ENCODE measurements at regions not wholly inside any gene's neighbourhood (a gene's known extent, or its start where the extent isn't known, plus 50 kb on each side); places are given as distances from the start of the nearest gene placed in this dataset.
"Not testable (repeated sequence)": the region's sequence is repeated elsewhere in the genome, so short reads cannot be mapped to it uniquely, and the experiment has no call there.

GRCh38 chr5:168085261-168086031 is 206.0 kb upstream of the WWC1 start:
- Mint-ChIP-seq H3K4me3 (no peak overlapping the region), H3K36me3 (no peaks in the 10 kb centered on the region), H3K27ac (no peak overlapping the region), H3K9me3 (peaks cover 4% of the 10 kb centered on the region), H3K27me3 (peaks cover 2% of the 10 kb centered on the region), H3K4me1 (no peaks in the 10 kb centered on the region)
- DNase-seq, result no peak

- Mint-ChIP-seq H3K4me1 (no peaks in the 10 kb centered on the region), H3K9me3 (peaks cover 4% of the 10 kb centered on the region), H3K27me3 (peaks cover 5% of the 10 kb centered on the region), H3K4me3 (no peak overlapping the region), H3K27ac (no peak overlapping the region), H3K36me3 (no peaks in the 10 kb centered on the region)
- DNase-seq, result no peak
Measured at GRCh38 chr5:168086104-168086610, 205.3 kb upstream of the WWC1 start.

- Mint-ChIP-seq H3K4me1 (no peaks in the 10 kb centered on the region), H3K9me3 (peaks cover 4% of the 10 kb centered on the region), H3K27me3 (peaks cover 5% of the 10 kb centered on the region), H3K4me3 (no peak overlapping the region), H3K27ac (no peak overlapping the region), H3K36me3 (no peaks in the 10 kb centered on the region)
- no peak for DNase-seq
Measured at GRCh38 chr5:168086746-168087145, 204.7 kb upstream of the WWC1 start.

GRCh38 chr5:168088410-168089173 is 202.9 kb upstream of the WWC1 start:
- H3K4me1 Mint-ChIP-seq, result no peaks in the 10 kb centered on the region
- no peak for DNase-seq
- H3K36me3 Mint-ChIP-seq, result no peaks in the 10 kb centered on the region
- no peak overlapping the region for H3K4me3 Mint-ChIP-seq
- H3K27ac Mint-ChIP-seq, result no peak overlapping the region
- H3K27me3 Mint-ChIP-seq, result peaks cover 5% of the 10 kb centered on the region
- H3K9me3 Mint-ChIP-seq, result no peaks in the 10 kb centered on the region

GRCh38 chr5:168089201-168089887 is 202.1 kb upstream of the WWC1 start:
- no peaks in the 10 kb centered on the region for H3K36me3 Mint-ChIP-seq
- H3K27me3 Mint-ChIP-seq, result peaks cover 5% of the 10 kb centered on the region
- no peak overlapping the region for H3K27ac Mint-ChIP-seq
- H3K9me3 Mint-ChIP-seq, result no peaks in the 10 kb centered on the region
- DNase-seq, result no peak
- no peaks in the 10 kb centered on the region for H3K4me1 Mint-ChIP-seq
- H3K4me3 Mint-ChIP-seq, result no peak overlapping the region

GRCh38 chr5:168092209-168093185 is 198.9 kb upstream of the WWC1 start:
- Mint-ChIP-seq H3K36me3 (no peaks in the 10 kb centered on the region), H3K27ac (no peak overlapping the region), H3K27me3 (peaks cover 14% of the 10 kb centered on the region), H3K4me1 (no peaks in the 10 kb centered on the region), H3K9me3 (no peaks in the 10 kb centered on the region), H3K4me3 (no peak overlapping the region)
- DNase-seq, result no peak

- H3K4me3 Mint-ChIP-seq, result no peak overlapping the region
- no peaks in the 10 kb centered on the region for H3K9me3 Mint-ChIP-seq
- H3K27me3 Mint-ChIP-seq, result peaks cover 14% of the 10 kb centered on the region
- no peaks in the 10 kb centered on the region for H3K36me3 Mint-ChIP-seq
- no peaks in the 10 kb centered on the region for H3K4me1 Mint-ChIP-seq
- no peak overlapping the region for H3K27ac Mint-ChIP-seq
- no peak for DNase-seq
Measured at GRCh38 chr5:168093200-168093910, 198.1 kb upstream of the WWC1 start.

GRCh38 chr5:168096525-168096924 is 194.9 kb upstream of the WWC1 start:
- peaks cover 9% of the 10 kb centered on the region for H3K27me3 Mint-ChIP-seq
- no peak overlapping the region for H3K4me3 Mint-ChIP-seq
- no peaks in the 10 kb centered on the region for H3K36me3 Mint-ChIP-seq
- no peak overlapping the region for H3K27ac Mint-ChIP-seq
- no peak for DNase-seq
- no peaks in the 10 kb centered on the region for H3K4me1 Mint-ChIP-seq
- no peaks in the 10 kb centered on the region for H3K9me3 Mint-ChIP-seq

GRCh38 chr5:168097876-168098653 is 193.4 kb upstream of the WWC1 start:
- Mint-ChIP-seq H3K9me3 (no peaks in the 10 kb centered on the region), H3K4me3 (no peak overlapping the region), H3K36me3 (no peaks in the 10 kb centered on the region), H3K27me3 (peaks cover 9% of the 10 kb centered on the region), H3K4me1 (no peaks in the 10 kb centered on the region), H3K27ac (no peak overlapping the region)
- no peak for DNase-seq

GRCh38 chr5:168101352-168101751 is 190.1 kb upstream of the WWC1 start:
- H3K36me3 Mint-ChIP-seq, result no peaks in the 10 kb centered on the region
- no peak for DNase-seq
- no peak overlapping the region for H3K4me3 Mint-ChIP-seq
- H3K4me1 Mint-ChIP-seq, result no peaks in the 10 kb centered on the region
- H3K27me3 Mint-ChIP-seq, result peaks cover 4% of the 10 kb centered on the region
- H3K9me3 Mint-ChIP-seq, result no peaks in the 10 kb centered on the region
- no peak overlapping the region for H3K27ac Mint-ChIP-seq

GRCh38 chr5:168103018-168103417 is 188.4 kb upstream of the WWC1 start:
- H3K27ac Mint-ChIP-seq, H3K36me3 Mint-ChIP-seq, H3K4me3 Mint-ChIP-seq, H3K4me1 Mint-ChIP-seq, DNase-seq, H3K9me3 Mint-ChIP-seq, H3K27me3 Mint-ChIP-seq: not testable (repeated sequence)

GRCh38 chr5:168104350-168104749 is 187.1 kb upstream of the WWC1 start:
- no peaks in the 10 kb centered on the region for H3K9me3 Mint-ChIP-seq
- no peak overlapping the region for H3K27ac Mint-ChIP-seq
- peaks cover 8% of the 10 kb centered on the region for H3K27me3 Mint-ChIP-seq
- no peak overlapping the region for H3K4me3 Mint-ChIP-seq
- no peaks in the 10 kb centered on the region for H3K36me3 Mint-ChIP-seq
- DNase-seq, result no peak
- no peaks in the 10 kb centered on the region for H3K4me1 Mint-ChIP-seq

- H3K36me3 Mint-ChIP-seq, result no peaks in the 10 kb centered on the region
- H3K4me3 Mint-ChIP-seq, result no peak overlapping the region
- H3K27me3 Mint-ChIP-seq, result peaks cover 8% of the 10 kb centered on the region
- H3K27ac Mint-ChIP-seq, result no peak overlapping the region
- DNase-seq, result no peak
- no peaks in the 10 kb centered on the region for H3K9me3 Mint-ChIP-seq
- no peaks in the 10 kb centered on the region for H3K4me1 Mint-ChIP-seq
Measured at GRCh38 chr5:168104811-168105481, 186.5 kb upstream of the WWC1 start.

Measured in activated naive CD8-positive, alpha-beta T cell treated with anti-CD3 and anti-CD28 coated beads for 36 hours (primary cell).